ENCODE measurements at regions not wholly inside any gene's neighbourhood (a gene's known extent, or its start where the extent isn't known, plus 50 kb on each side); places are given as distances from the start of the nearest gene placed in this dataset.
"Not testable (repeated sequence)": the region's sequence is repeated elsewhere in the genome, so short reads cannot be mapped to it uniquely, and the experiment has no call there.

DNA sequence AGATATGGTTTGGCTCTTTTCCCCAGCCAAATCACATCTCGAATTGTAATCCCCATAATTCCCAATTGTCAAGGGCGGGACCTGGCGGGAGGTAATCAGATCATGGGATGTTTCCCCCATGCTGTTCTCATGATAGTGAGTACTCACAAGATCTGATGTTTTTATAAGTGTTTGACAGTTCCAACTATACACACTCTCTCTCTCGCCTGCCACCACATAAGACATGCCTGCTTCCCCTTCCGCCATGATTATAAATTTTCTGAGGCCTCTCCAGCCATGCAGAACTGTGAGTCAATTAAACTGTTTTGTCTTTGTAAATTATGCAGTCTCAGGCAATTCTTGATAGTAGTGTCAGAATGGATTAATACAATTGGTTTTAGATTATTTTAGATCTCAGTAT is 475.7 kb upstream of the CYLC2 start:
- DNase-seq (ENCODE audit: low read depth, low spot score): no peak
- no peak overlapping the region for H3K27ac ChIP-seq

DNA sequence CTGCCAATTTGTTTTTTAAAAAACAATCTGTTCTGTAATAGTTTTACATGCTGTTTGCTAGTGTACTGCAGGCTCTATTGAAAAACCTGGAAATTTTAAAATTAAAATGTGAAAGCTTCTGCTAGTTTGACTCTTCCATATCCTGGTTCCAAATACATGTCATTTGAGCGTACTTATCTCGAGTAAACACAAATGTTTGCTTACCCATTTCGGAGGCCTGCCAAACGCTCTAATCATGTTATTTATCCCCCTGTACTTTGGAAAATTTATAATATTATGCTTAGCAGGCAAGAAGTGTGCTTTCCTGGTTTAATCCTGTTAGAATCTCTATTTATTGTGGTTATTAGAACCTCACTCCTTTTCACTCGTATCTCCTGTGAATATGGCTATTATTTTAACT is 476.8 kb upstream of the CYLC2 start:
- no peak overlapping the region for H3K27ac ChIP-seq
- DNase-seq (ENCODE audit: low read depth, low spot score): no peak

DNA sequence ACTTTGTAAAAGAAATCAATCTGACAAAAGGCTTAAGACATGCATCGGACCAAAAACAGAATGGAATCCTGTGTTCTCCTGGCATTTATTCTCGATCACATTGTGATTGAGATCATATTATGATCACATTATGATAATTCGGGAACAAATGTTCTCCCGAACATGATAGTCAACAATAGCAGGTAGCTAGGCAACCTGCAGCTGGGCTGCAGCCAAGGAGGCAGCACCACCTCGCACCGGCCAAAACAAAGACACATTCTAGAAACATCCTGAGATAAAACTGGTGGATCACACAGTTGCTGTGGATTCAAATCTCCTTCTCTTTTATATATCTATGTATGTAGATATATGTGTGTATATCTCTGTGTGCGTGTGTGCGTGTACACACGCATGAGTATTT is 480.6 kb upstream of the CYLC2 start:
- DNase-seq (ENCODE audit: low read depth, low spot score): no peak
- no peak overlapping the region for H3K27ac ChIP-seq

DNA sequence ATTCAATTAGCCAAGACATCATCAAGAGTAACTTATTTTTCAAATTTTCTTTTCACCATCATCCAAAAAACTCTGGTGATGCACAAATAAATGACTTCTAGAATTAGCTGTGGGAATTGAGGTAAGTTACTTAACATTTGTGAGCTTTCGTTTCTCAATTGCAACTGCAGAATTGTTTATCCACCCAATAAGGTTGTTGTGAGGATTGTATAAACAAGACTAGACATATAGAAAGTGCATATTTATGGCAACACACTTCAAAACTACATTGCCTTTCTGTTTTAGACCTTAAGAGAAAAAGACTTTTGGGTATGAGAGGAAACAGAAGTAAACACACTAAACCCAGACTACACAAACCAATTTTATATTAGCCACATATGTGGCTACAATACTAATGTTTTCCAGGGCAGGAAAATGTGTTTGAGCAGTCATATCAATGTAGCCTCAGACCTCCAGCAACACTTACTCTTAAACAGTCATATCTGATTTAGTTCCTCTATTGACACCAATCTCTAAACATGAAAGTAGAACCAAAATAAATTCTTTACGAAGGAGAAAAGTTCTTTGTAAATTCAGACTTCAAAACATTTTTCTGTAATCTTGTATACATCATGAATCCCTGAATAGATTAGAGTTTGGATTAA is 488.0 kb upstream of the CYLC2 start:
- H3K27ac ChIP-seq: no peak overlapping the region
- DNase-seq (ENCODE audit: low read depth, low spot score): no peak

DNA sequence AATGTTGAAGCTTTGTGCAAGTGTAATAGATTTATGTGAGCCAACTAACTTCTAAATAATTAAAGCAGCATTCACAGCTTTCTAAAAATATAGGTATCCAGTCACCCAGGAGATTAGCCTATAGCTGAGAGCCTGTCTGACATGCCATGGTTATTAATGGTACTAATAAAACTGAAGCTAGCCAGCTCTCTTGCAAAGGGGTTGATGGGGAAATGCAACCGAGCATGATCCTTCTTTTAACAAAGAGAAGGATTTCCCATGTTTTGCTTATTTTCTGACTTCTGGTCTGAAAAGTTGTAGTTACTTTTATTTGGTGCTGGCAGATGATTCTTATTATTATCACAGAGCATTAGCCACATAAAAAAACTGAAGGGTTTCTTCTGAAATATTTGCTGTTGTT is 488.7 kb upstream of the CYLC2 start:
- H3K27ac ChIP-seq: no peak overlapping the region
- no peak for DNase-seq (ENCODE audit: low read depth, low spot score)

DNA sequence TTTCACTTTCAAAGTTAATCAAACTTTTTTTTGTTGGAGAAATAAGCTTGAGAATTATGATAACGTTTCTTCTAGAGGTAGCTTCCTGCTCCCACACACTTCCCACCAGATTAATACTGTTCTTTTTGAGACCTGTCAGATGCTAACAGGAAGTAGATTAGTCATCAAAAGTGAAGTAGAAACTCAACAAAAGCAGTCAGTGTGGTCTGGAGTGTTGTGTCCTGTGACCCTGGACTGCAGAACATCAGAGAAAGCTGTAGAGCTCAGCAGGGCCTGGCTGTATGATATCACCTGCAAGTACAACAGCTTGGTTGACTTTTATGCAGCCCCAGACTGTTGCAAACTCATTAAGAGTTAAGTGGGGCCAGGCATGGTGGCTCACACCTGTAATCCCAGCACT is 495.7 kb upstream of the CYLC2 start:
- no peak for DNase-seq (ENCODE audit: low read depth, low spot score)
- H3K27ac ChIP-seq: no peak overlapping the region

DNA sequence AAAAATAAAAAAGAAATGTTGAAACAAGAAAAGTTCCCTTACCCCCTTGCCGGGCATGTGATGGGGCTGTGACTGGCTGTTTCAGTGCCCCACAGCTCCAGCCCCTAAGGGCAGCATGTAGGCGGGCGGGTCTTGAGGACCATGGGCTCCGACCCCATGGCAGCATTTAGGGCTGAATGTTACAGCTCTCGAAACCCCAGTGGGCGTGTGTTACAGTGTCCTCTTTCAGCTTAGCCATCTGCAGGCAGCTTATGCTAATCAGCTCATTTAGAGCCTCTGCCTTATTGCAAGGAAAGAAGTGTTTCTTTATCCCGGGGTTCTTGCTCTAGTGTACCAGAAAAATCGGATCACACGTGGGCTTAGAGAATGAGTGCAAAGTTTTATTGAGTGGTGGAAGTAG is 497.4 kb upstream of the CYLC2 start:
- no peak overlapping the region for H3K27ac ChIP-seq
- DNase-seq (ENCODE audit: low read depth, low spot score): no peak

DNA sequence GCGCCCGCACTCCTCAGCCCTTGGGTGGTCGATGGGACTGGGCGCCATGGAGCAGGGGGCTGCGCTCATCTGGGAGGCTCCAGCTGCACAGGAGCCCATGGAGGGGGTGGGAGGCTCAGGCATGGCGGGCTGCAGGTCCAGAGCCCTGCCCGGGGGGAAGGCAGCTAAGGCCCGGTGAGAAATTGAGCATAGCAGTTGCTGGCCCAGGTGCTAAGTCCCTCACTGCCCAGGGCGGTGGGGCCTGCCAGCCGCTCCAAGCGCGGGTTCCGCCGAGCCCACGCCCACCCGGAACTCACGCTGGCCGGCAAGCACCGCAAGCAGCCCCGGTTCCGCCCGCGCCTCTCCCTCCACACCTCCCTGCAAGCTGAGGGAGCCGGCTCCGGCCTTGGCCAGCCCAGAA is 508.2 kb upstream of the CYLC2 start:
- not testable (repeated sequence) for DNase-seq (ENCODE audit: low read depth, low spot score); H3K27ac ChIP-seq

DNA sequence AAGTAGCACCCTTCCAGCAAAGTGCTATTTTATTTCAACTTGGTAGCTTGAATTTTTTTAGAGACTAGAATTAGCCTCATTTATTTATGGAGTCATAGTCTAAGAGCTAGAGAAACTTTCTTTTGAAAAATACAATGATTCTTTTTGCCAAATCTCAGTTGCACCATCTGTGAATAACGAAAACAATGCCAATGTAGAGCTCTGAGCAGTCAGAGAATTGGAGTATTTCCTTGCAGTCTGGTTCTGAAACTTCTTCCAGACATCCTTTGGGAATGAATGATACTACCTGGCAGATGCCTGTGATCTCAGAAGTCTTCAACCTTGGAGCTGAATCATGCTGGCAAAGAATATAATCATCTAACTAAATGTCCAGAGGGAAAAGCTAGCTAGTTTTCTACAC is 511.5 kb upstream of the CYLC2 start:
- no peak for DNase-seq (ENCODE audit: low read depth, low spot score)
- no peak overlapping the region for H3K27ac ChIP-seq

DNA sequence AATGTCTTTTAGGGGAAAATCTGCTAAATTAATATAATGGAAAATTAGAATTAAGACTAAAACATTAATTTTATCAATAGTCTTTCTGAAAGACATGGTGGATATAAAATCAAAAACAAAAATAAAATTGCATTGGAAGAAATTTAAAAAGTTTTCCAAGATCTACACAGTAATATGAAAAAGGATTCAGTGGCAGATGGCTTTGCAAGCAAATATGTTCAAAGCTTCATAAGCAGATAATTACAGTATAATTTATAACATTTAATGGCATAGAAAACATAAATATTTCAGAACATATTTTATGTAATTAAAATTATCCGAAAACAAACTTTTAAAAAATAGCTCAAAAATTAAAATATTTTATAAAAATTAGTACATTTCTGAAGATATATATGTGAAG is 512.4 kb upstream of the CYLC2 start:
- H3K27ac ChIP-seq: no peak overlapping the region
- no peak for DNase-seq (ENCODE audit: low read depth, low spot score)

DNA sequence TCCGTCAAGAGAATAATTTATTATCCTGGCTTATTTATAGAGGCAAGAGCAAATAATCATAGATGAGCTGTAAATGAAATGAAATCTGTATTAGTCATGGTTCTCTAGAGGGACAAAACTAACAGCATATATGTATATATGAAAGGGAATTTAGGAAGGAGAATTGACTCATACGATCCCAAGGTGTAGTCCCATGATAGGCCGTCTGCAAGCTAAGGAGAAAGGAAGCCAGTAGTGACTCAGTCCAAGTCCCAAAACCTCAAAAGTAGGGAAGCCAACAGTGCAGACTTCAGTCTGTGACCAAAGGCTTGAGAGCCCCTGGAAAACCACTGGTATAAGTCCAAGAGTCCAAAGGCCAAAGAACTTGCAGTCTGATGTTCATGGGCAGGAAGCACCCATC is 515.9 kb upstream of the CYLC2 start:
- DNase-seq (ENCODE audit: low read depth, low spot score): no peak
- H3K27ac ChIP-seq: no peak overlapping the region

DNA sequence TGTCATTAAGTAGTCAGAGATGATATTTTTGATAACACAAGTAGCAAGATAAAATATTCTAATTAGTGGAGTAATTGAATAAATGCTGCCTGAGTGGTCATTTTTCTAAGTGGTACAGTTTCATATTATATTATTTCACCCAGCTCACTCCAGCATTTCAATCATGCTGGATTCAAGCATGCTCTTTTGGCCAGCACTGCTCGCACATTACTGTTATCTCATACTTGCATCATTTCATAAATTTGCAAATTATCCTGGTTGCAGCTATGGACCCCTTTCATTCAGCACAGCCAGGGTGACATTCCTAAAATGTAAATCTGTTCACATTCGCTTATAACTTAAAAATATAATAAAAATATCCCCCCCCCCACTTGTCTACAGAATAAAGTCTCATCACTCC is 520.8 kb upstream of the CYLC2 start:
- DNase-seq (ENCODE audit: low read depth, low spot score): no peak
- no peak overlapping the region for H3K27ac ChIP-seq

DNA sequence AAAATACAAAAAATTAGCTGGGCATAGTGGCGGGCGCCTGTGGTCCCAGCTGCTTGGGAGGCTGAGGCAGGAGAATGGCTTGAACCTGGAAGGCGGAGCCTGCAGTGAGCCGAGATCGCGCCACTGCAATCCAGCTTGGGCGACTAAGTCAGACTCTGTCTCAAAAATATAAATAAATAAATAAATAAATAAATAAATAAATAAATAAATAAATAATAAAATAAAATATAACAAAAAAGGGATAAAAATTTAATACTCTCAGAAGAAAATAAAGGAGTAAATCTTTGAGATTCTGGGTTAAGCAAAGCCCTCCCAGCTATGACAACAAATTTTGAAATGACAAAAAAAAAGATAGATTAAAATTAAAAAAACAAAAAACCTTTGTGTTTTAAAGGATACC is 525.7 kb upstream of the CYLC2 start:
- DNase-seq (ENCODE audit: low read depth, low spot score); H3K27ac ChIP-seq: not testable (repeated sequence)

DNA sequence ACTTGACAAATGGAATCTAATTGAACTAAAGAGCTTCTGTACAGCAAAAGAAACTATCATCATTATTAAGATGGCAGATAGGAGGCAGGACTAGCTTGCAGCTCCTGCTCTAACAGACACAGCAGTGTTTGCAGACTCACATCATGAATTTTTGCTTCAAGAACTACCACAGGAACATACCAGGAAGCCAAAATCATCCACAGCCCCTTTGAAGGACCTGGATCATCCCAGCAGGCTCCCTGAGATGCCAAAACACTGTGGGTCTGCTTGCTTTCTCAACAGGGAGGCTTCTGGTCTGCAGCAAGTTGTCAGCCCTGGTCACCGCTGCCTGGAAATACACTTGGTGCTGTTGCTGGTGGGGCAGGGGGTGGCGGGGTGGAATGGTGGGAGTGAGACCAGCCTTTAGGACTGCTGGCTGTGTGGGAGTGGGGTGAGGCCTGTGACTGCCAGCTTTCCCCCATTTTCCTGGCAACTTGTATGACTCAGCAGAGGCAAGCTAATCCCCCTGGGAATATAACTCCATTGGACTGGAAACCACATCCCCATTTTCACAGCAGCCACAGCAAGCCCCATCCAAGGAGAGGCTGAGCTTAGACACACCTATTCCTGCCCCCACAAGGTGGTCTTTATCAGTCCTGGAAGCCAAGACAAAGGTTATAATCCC is 533.8 kb upstream of the CYLC2 start:
- DNase-seq (ENCODE audit: low read depth, low spot score): no peak

DNA sequence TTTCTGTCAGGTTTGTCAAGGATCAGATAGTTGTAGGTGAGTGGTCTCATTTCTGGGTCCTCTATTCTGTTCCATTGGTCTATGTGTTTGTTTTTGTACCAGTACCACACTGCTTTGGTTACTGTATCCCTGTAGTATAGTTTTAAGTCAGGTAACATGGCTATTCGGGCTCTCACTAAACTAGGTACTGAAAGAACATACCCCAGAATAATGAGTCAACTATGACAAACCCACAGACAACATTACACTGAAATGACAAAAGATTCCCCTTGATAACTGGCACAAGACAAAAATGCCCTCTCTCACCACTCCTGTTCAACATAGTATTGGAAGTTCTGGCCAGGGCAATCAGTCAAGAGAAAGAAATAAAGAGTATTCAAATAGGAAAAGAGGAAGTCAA is 535.3 kb upstream of the CYLC2 start:
- no peak overlapping the region for H3K27ac ChIP-seq
- no peak for DNase-seq (ENCODE audit: low read depth, low spot score)

More for the DNA sequence above, 533.8 kb upstream of the CYLC2 start:
- H3K27ac ChIP-seq: no peak overlapping the region

DNA sequence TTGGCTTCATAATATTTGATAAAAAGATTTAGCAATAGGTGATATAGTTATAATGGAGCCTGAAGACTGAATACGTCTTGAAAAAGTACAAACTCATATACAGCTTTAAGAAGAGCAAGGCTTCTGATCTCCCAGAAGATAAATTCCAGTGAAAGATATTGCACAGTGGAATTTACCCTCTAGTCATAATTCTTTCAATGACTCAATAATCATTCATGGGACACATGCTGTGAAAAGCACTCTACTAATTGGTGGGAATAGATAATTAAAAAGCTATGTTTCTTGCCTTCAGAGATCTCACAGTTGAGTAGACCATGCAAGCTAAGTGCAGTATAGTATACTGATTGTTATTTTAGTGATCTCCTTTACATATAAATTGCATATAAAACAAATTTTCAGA is 538.6 kb upstream of the CYLC2 start:
- no peak overlapping the region for H3K27ac ChIP-seq
- DNase-seq (ENCODE audit: low read depth, low spot score): no peak

DNA sequence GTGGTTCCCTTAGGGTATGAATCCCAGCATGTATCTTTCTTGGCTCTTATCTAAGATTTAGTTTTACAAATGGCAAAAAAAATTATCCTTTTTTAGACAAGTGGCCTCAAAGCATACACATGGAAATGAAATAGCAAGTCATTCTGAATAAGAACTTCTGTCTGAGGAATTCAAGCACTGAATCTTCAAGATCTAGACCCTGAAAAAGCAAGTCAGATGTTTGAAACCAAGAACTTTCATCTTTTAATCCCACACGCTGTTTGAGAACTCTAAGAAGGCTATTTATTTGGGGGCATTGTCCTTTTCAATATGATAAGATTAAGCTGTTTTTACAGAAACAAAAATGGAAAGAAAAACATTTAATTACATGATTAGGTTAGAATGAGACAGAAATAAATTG is 549.2 kb upstream of the CYLC2 start:
- H3K27ac ChIP-seq: no peak overlapping the region
- no peak for DNase-seq (ENCODE audit: low read depth, low spot score)

DNA sequence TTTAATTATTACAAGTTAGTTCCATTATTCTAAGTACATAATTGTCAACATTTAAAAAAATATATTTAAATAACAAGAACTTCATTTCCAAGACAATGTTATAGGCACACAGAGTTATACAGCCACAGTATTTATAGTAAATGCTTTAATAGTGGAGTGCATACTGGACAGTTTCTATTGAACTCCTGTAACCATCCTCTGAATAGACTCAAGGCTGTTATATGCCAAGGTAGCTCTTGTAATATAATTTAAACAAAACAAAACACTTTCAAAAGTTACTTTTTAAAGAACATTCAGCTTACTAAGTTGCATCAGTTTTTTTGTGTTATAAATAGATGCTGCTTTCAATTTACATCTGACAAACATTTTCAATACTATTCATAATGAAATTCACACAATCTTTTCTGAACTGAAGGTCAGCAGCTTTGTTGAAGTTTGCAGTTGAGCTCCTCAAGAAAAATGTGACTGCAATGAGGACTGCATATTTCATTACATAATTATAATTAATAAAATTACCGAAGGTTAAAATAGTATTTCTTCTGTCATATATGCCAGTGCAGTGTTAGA is 549.9 kb upstream of the CYLC2 start:
- no peak overlapping the region for H3K27ac ChIP-seq
- no peak for DNase-seq (ENCODE audit: low read depth, low spot score)

DNA sequence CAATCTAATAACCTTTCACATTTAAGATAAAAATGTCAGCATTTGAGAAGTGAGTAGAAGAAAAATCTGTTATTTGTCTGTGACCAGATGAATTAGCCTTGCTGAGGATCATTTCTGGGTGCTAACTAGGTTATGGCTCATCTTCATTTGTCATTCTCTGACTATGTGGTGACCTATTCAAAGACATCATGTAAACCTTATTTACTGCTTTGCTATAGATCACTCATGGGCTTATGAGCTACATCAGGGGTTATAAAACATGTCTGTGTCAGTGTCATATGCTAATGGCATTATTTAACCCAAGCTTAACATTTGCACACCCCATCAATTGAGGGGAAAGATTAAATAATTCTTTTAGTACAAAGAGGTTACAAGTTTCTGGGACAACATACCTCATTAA is 555.5 kb upstream of the CYLC2 start:
- no peak for DNase-seq (ENCODE audit: low read depth, low spot score)
- H3K27ac ChIP-seq: no peak overlapping the region

DNA sequence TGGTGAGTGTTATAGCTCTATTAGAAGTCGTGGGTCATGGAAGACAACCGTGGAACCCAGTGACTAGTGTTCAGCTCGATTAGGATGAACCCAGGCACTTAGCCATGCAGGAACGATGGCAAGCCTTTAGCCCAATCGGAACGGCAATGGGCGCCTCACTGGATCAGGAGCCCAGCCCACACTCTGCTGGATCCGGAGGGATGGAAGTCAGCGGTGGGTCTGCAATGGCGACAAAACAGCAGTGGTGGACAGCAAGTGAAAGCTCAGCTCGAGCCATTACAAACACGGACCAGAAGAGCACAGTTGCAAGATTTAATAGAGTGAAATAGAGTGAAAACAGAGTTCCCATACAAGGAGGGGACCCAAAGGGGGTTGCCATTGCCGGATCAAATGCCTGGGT is 558.5 kb upstream of the CYLC2 start:
- DNase-seq (ENCODE audit: low read depth, low spot score); H3K27ac ChIP-seq: not testable (repeated sequence)

DNA sequence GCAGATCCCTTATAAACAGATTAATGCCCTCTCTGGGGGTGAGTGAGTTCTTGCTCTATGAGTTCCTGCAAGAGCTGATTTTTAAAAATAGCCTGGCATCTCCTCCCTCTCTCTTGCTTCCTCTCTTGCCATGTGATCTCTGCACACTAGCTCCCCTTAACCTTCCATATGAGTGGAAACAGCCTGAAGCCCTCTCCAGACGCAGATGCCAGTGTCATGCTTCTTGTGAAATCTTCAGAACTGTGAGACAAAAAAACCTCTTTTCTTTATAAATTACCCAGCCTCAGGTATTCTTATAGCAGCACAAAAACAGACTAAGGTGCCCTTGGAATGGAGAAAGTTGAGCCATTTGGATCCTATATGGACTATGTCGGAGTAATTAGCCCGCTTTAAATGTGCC is 559.7 kb upstream of the CYLC2 start:
- DNase-seq (ENCODE audit: low read depth, low spot score): no peak

DNA sequence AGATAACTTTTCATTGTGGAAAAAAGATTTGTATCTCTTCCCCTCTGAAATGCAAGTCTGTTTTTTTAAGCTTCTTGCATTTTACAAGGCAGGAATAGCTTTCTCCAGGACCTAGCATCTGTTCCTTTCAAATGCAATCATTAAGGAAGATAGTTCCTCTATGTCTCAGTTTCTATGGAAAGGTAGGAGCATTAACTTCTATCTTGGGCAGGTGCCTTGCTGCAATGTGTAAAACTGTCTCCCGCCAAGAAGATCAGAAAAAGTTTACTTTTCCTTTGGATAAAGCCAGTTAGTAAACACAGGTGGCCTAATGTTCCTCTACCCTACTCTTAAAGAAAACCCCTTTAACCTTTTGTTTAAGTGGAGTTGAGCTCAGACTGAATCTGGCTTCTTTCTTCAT is 560.6 kb upstream of the CYLC2 start:
- H3K27ac ChIP-seq: no peak overlapping the region
- DNase-seq (ENCODE audit: low read depth, low spot score): no peak

More for the DNA sequence above, 559.7 kb upstream of the CYLC2 start:
- H3K27ac ChIP-seq: no peak overlapping the region
